ENCODE measurements at regions not wholly inside any gene's neighbourhood (a gene's known extent, or its start where the extent isn't known, plus 50 kb on each side); places are given as distances from the start of the nearest gene placed in this dataset.

GRCh38 chr2:8335801-8336200 lies 346.1 kb upstream of the ID2 start:
- Histone ChIP-seq H4K91ac (ENCODE audit: low read depth, low read length) (no peak overlapping the region), H2AK5ac (ENCODE audit: low read length) (no peak overlapping the region), H3K27ac (ENCODE audit: low read depth, low read length) (no peak overlapping the region), H3K23ac (ENCODE audit: low read length) (no peak overlapping the region), H3K27me3 (ENCODE audit: insufficient read depth, low read length) (no peaks in the 10 kb centered on the region), H3K4me3 (ENCODE audit: low read depth, low read length) (no peak overlapping the region), H2BK120ac (ENCODE audit: insufficient read depth, low read length, poor library complexity) (no peak overlapping the region), H3K14ac (ENCODE audit: low read length) (no peak overlapping the region), H4K12ac (ENCODE audit: low read depth, low read length) (no peak overlapping the region), H2BK12ac (ENCODE audit: low read length) (no peak overlapping the region), H3K79me1 (ENCODE audit: low read length) (no peaks in the 10 kb centered on the region), H3K4me1 (ENCODE audit: control insufficient read depth in 1 of 2, insufficient read depth in 2 of 2, low read length in 2 of 2) (no peaks in the 10 kb centered on the region), H3K18ac (ENCODE audit: low read length) (no peak overlapping the region), H4K8ac (ENCODE audit: low read depth, low read length) (no peak overlapping the region), H2AFZ (ENCODE audit: insufficient read depth, low read length, poor library complexity) (no peak overlapping the region), H3K9ac (ENCODE audit: low read length) (no peak overlapping the region), H3K36me3 (ENCODE audit: control insufficient read depth in 1 of 2, insufficient read depth in 2 of 2, low read length in 2 of 2) (no peaks in the 10 kb centered on the region), H3K9me3 (ENCODE audit: insufficient read depth, low read depth, low read length) (no peaks in the 10 kb centered on the region), H3K79me2 (ENCODE audit: control insufficient read depth, insufficient read depth, low read length, poor library complexity) (no peaks in the 10 kb centered on the region), H2BK5ac (ENCODE audit: low read depth, low read length, poor library complexity) (no peak overlapping the region), H3K4ac (ENCODE audit: low read depth, low read length) (no peak overlapping the region), H3K4me2 (ENCODE audit: low read length) (no peak overlapping the region)
- no peak for DNase-seq
- no CpG with 5 or more reads among the region's 8 CpGs for WGBS (ENCODE audit: extremely low coverage, insufficient coverage, insufficient read length)

- Histone ChIP-seq H2AK5ac (ENCODE audit: low read length) (no peak overlapping the region), H3K9ac (ENCODE audit: low read length) (no peak overlapping the region), H3K36me3 (ENCODE audit: control insufficient read depth in 1 of 2, insufficient read depth in 2 of 2, low read length in 2 of 2) (no peaks in the 10 kb centered on the region), H2BK12ac (ENCODE audit: low read length) (no peak overlapping the region), H3K4ac (ENCODE audit: low read depth, low read length) (no peak overlapping the region), H4K8ac (ENCODE audit: low read depth, low read length) (no peak overlapping the region), H2BK120ac (ENCODE audit: insufficient read depth, low read length, poor library complexity) (no peak overlapping the region), H3K79me1 (ENCODE audit: low read length) (no peaks in the 10 kb centered on the region), H3K27ac (ENCODE audit: low read depth, low read length) (no peak overlapping the region), H3K4me1 (ENCODE audit: control insufficient read depth in 1 of 2, insufficient read depth in 2 of 2, low read length in 2 of 2) (no peaks in the 10 kb centered on the region), H3K4me2 (ENCODE audit: low read length) (no peak overlapping the region), H3K27me3 (ENCODE audit: insufficient read depth, low read length) (no peaks in the 10 kb centered on the region), H3K18ac (ENCODE audit: low read length) (no peak overlapping the region), H3K4me3 (ENCODE audit: low read depth, low read length) (no peak overlapping the region), H2BK5ac (ENCODE audit: low read depth, low read length, poor library complexity) (no peak overlapping the region), H2AFZ (ENCODE audit: insufficient read depth, low read length, poor library complexity) (no peak overlapping the region), H3K14ac (ENCODE audit: low read length) (no peak overlapping the region), H4K91ac (ENCODE audit: low read depth, low read length) (no peak overlapping the region), H3K79me2 (ENCODE audit: control insufficient read depth, insufficient read depth, low read length, poor library complexity) (no peaks in the 10 kb centered on the region), H3K9me3 (ENCODE audit: insufficient read depth, low read depth, low read length) (no peaks in the 10 kb centered on the region), H4K12ac (ENCODE audit: low read depth, low read length) (no peak overlapping the region), H3K23ac (ENCODE audit: low read length) (no peak overlapping the region)
- no CpG with 5 or more reads among the region's 4 CpGs for WGBS (ENCODE audit: extremely low coverage, insufficient coverage, insufficient read length)
- DNase-seq: no peak
Observed at GRCh38 chr2:8337321-8337720, 344.5 kb upstream of the ID2 start.

GRCh38 chr2:8342407-8342806 lies 339.4 kb upstream of the ID2 start:
- no peak overlapping the region for H4K91ac ChIP-seq (ENCODE audit: low read depth, low read length)
- no peak overlapping the region for H4K8ac ChIP-seq (ENCODE audit: low read depth, low read length)
- no peaks in the 10 kb centered on the region for H3K79me1 ChIP-seq (ENCODE audit: low read length)
- H3K4ac ChIP-seq (ENCODE audit: low read depth, low read length): no peak overlapping the region
- no peaks in the 10 kb centered on the region for H3K36me3 ChIP-seq (ENCODE audit: control insufficient read depth in 1 of 2, insufficient read depth in 2 of 2, low read length in 2 of 2)
- H3K9me3 ChIP-seq (ENCODE audit: insufficient read depth, low read depth, low read length): peaks cover 2% of the 10 kb centered on the region
- H3K9ac ChIP-seq (ENCODE audit: low read length): no peak overlapping the region
- no peak overlapping the region for H4K12ac ChIP-seq (ENCODE audit: low read depth, low read length)
- no peaks in the 10 kb centered on the region for H3K27me3 ChIP-seq (ENCODE audit: insufficient read depth, low read length)
- no peak overlapping the region for H3K4me3 ChIP-seq (ENCODE audit: low read depth, low read length)
- WGBS (ENCODE audit: extremely low coverage, insufficient coverage, insufficient read length): no CpG with 5 or more reads among the region's 3 CpGs
- no peak overlapping the region for H2AFZ ChIP-seq (ENCODE audit: insufficient read depth, low read length, poor library complexity)
- no peak overlapping the region for H3K27ac ChIP-seq (ENCODE audit: low read depth, low read length)
- H3K14ac ChIP-seq (ENCODE audit: low read length): no peak overlapping the region
- H3K18ac ChIP-seq (ENCODE audit: low read length): no peak overlapping the region
- H3K23ac ChIP-seq (ENCODE audit: low read length): no peak overlapping the region
- H3K4me2 ChIP-seq (ENCODE audit: low read length): no peak overlapping the region
- H2BK120ac ChIP-seq (ENCODE audit: insufficient read depth, low read length, poor library complexity): no peak overlapping the region
- no peak overlapping the region for H2BK12ac ChIP-seq (ENCODE audit: low read length)
- no peak overlapping the region for H2AK5ac ChIP-seq (ENCODE audit: low read length)
- DNase-seq: no peak
- no peak overlapping the region for H2BK5ac ChIP-seq (ENCODE audit: low read depth, low read length, poor library complexity)
- H3K4me1 ChIP-seq (ENCODE audit: control insufficient read depth in 1 of 2, insufficient read depth in 2 of 2, low read length in 2 of 2): no peaks in the 10 kb centered on the region
- no peaks in the 10 kb centered on the region for H3K79me2 ChIP-seq (ENCODE audit: control insufficient read depth, insufficient read depth, low read length, poor library complexity)

DNA sequence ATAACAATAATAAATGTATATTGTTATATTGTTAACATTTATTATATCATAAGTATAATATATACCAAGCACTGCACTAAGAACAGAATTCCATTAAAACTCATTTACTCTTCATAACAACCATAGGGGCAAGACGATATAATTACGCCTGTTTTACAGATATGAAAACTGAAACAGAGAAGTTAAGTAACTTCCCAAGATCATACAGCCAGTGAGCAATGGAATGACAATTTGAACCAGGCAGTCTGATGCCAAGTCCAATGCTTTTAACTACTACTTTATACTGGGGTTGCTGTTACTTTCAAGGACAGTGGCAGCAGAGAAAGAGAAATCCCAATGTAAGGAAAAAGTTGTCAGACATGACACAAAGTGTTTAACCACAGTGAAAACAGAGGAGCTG lies 338.8 kb upstream of the ID2 start:
- Histone ChIP-seq H2BK12ac (ENCODE audit: low read length) (no peak overlapping the region), H3K9me3 (ENCODE audit: insufficient read depth, low read depth, low read length) (peaks cover 2% of the 10 kb centered on the region)

More for the DNA sequence above, 338.8 kb upstream of the ID2 start:
- Histone ChIP-seq H2BK120ac (ENCODE audit: insufficient read depth, low read length, poor library complexity) (no peak overlapping the region), H3K36me3 (ENCODE audit: control insufficient read depth in 1 of 2, insufficient read depth in 2 of 2, low read length in 2 of 2) (no peaks in the 10 kb centered on the region), H2AFZ (ENCODE audit: insufficient read depth, low read length, poor library complexity) (no peak overlapping the region), H4K91ac (ENCODE audit: low read depth, low read length) (no peak overlapping the region), H4K8ac (ENCODE audit: low read depth, low read length) (no peak overlapping the region), H3K4me3 (ENCODE audit: low read depth, low read length) (no peak overlapping the region), H2BK5ac (ENCODE audit: low read depth, low read length, poor library complexity) (no peak overlapping the region), H3K27me3 (ENCODE audit: insufficient read depth, low read length) (no peaks in the 10 kb centered on the region), H3K4me2 (ENCODE audit: low read length) (no peak overlapping the region), H4K12ac (ENCODE audit: low read depth, low read length) (no peak overlapping the region), H3K4me1 (ENCODE audit: control insufficient read depth in 1 of 2, insufficient read depth in 2 of 2, low read length in 2 of 2) (no peaks in the 10 kb centered on the region), H3K27ac (ENCODE audit: low read depth, low read length) (no peak overlapping the region), H3K79me1 (ENCODE audit: low read length) (no peaks in the 10 kb centered on the region), H3K18ac (ENCODE audit: low read length) (no peak overlapping the region), H2AK5ac (ENCODE audit: low read length) (no peak overlapping the region), H3K79me2 (ENCODE audit: control insufficient read depth, insufficient read depth, low read length, poor library complexity) (no peaks in the 10 kb centered on the region), H3K14ac (ENCODE audit: low read length) (no peak overlapping the region), H3K4ac (ENCODE audit: low read depth, low read length) (no peak overlapping the region), H3K9ac (ENCODE audit: low read length) (no peak overlapping the region), H3K23ac (ENCODE audit: low read length) (no peak overlapping the region)
- no CpG with 5 or more reads among the region's 2 CpGs for WGBS (ENCODE audit: extremely low coverage, insufficient coverage, insufficient read length)
- DNase-seq: no peak

All from trophoblast cell (in vitro differentiated cells and primary cell).